ENCODE measurements at regions not wholly inside any gene's neighbourhood (a gene's known extent, or its start where the extent isn't known, plus 50 kb on each side); places are given as distances from the start of the nearest gene placed in this dataset.

DNA sequence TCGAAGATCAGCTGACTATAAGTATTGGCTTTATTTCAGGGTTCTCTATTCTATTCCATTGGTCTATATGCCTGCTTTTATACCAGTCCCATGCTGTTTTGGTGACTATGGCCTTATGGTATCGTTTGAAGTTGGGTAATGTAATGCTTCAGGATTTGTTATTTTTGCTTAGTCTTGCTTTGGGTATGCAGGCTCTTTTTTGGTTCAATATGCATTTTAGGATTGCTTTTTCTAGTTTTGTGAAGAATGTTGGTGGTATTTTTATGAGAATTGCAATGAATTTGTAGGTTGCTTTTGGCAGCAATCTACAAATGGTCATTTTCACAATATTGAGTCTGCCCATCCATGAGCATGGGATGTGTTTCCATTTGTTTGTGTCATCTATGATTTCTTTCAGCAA is 951.9 kb upstream of the SLITRK1 start:
- TF ChIP-seq CTCF (conservative IDR thresholded peaks at IDR 0.05; ENCODE audit: low read depth, low read length) = no peak
- TF ChIP-seq EZH2 (IDR thresholded peaks at IDR 0.05; ENCODE audit: low read length, unreplicated experiment) = no peak
- TF ChIP-seq EZH2phosphoT487 (IDR thresholded peaks at IDR 0.05; ENCODE audit: borderline replicate concordance, low read length) = no peak
